ENCODE measurements at regions not wholly inside any gene's neighbourhood (a gene's known extent, or its start where the extent isn't known, plus 50 kb on each side); places are given as distances from the start of the nearest gene placed in this dataset.

DNA sequence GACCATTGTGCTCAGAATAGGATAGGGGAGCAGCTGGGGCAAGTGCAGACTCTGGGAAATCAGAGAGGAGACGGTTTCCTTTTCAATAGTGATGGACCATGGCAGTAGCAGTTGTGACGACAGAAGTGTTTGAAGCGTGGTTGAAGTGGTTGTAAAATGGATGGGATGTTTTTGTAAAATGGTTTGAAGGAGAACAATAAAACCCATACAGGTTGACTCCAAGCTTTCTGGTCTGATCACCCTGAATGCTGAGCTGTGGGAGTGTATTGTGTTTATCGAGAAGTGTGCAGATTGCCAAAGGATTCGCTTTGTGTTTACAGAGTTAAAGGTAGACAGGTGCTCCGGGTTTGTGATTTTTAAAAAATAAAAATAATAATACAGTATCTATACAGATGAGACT is 255.2 kb upstream of the SULF2 start:
- H4K20me1 ChIP-seq (ENCODE audit: insufficient read depth, low read length) = no peaks in the 10 kb centered on the region
- FAIRE-seq (no peak), DNase-seq (ENCODE audit: low spot score) (no peak), ATAC-seq (no peak)
- in situ Hi-C loops (cut with HindIII; ENCODE audit: extremely low pct_ligation_motif_present, low pct_unique_long_range_greater_than_20kb) (no loop called here), intact Hi-C loops (cut with micrococcal nuclease; ENCODE audit: unreplicated experiment) (no loop called here)
- CTCF ChIA-PET (ENCODE audit: low intra/inter-chr PET ratio, low total read pairs) = interaction anchor here (0.6 kb wide), 1 partner anchor 864 kb away, joined by 3 read pairs; no protein-coding TSS in a partner anchor
- no peak for TF ChIP-seq AKAP8 (CRISPR knock-in tag; IDR thresholded peaks at IDR 0.05)
- 0 out of 2 replicates have a peak, but pooled peaks have one; percentile 5 for TF ChIP-seq CREB1 (IDR thresholded peaks at IDR 0.05)
- no peak for TF ChIP-seq CREB1 (CRISPR knock-in tag; IDR thresholded peaks at IDR 0.05)
- H3K9ac ChIP-seq (ENCODE audit: insufficient read depth, low read depth, low read length) = no peak overlapping the region
- H3K27me3 ChIP-seq (ENCODE audit: control insufficient read depth in 1 of 2, insufficient read depth in 2 of 2, low read length in 2 of 2) = peaks cover 0 to 14% of the 10 kb centered on the region in 2 experiments; a peak in 1 of 5 replicates
- no peaks in the 10 kb centered on the region for H3K36me3 ChIP-seq (replicated peaks in 1 of 2; ENCODE audit: control insufficient read depth in 1 of 2, insufficient read depth in 2 of 2, low read length in 2 of 2)
- POLR2A ChIA-PET = no interaction called here
- no TSS peak for BruUV-seq (replicated peaks)
- WGBS (ENCODE audit: low lambda C conversion rate) = 26% methylated on average over 6 of the region's 6 CpGs
- no peak overlapping the region for H2AFZ ChIP-seq (ENCODE audit: low read length)
- H3K27ac ChIP-seq (ENCODE audit: extremely low read length, insufficient read depth, low read length) = no peak overlapping the region
- no peak overlapping the region for H3K4me3 ChIP-seq (replicated peaks in 1 of 3; ENCODE audit: insufficient read depth in 1 of 3, low read depth in 2 of 3, low read length in 3 of 3)
- no peaks in the 10 kb centered on the region for H3K79me2 ChIP-seq (ENCODE audit: insufficient read depth, low read length)
- no peak overlapping the region for H3K4me2 ChIP-seq (ENCODE audit: low read depth, low read length)
- H3K4me1 ChIP-seq (ENCODE audit: insufficient read depth, low read length) = peaks cover 11% of the 10 kb centered on the region
- H3K9me3 ChIP-seq (ENCODE audit: low read length) = no peaks in the 10 kb centered on the region

DNA sequence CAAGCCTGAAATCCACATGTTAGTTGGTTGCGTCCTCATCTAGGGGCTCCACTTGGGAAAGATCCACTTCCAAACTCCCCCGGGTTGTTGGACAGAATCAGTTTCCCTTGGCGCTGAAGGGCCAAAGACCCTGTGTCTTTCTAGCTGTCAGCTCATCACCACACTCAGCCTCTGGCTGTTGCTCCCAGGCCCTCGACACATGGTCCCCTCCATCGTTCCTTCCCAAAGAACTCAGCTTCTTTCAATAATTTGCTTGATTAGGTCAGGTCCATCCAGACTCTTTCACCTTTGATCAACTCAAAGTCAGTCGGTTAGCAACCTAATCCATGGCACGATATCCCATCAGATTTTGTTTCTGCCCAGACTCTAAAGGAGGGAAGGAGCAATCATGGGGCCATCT is 254.8 kb upstream of the SULF2 start:
- Histone ChIP-seq H3K27ac (ENCODE audit: extremely low read length, insufficient read depth, low read length) (no peak overlapping the region), H4K20me1 (ENCODE audit: insufficient read depth, low read length) (no peaks in the 10 kb centered on the region), H3K9ac (ENCODE audit: insufficient read depth, low read depth, low read length) (no peak overlapping the region), H3K9me3 (ENCODE audit: low read length) (no peaks in the 10 kb centered on the region), H3K36me3 (replicated peaks in 1 of 2; ENCODE audit: control insufficient read depth in 1 of 2, insufficient read depth in 2 of 2, low read length in 2 of 2) (no peaks in the 10 kb centered on the region), H3K4me3 (replicated peaks in 1 of 3; ENCODE audit: insufficient read depth in 1 of 3, low read depth in 2 of 3, low read length in 3 of 3) (no peak overlapping the region), H3K27me3 (ENCODE audit: control insufficient read depth in 1 of 2, insufficient read depth in 2 of 2, low read length in 2 of 2) (peaks cover 0 to 14% of the 10 kb centered on the region in 2 experiments; a peak in 1 of 5 replicates), H3K4me2 (ENCODE audit: low read depth, low read length) (no peak overlapping the region), H2AFZ (ENCODE audit: low read length) (no peak overlapping the region), H3K4me1 (ENCODE audit: insufficient read depth, low read length) (peaks cover 11% of the 10 kb centered on the region), H3K79me2 (ENCODE audit: insufficient read depth, low read length) (no peaks in the 10 kb centered on the region)
- WGBS (ENCODE audit: low lambda C conversion rate) = 61% methylated on average over 7 of the region's 7 CpGs
- no TSS peak for BruUV-seq (replicated peaks)
- POLR2A ChIA-PET = no interaction called here
- CTCF ChIA-PET (ENCODE audit: low intra/inter-chr PET ratio, low total read pairs) = interaction anchor here (0.6 kb wide), 1 partner anchor 865 kb away, joined by 3 read pairs; no protein-coding TSS in a partner anchor
- intact Hi-C loops (cut with micrococcal nuclease; ENCODE audit: unreplicated experiment) = no loop called here
- FAIRE-seq = no peak
- TF ChIP-seq ZNF543 (CRISPR knock-in tag; IDR thresholded peaks at IDR 0.05) (peak; percentile 96), ZBTB7A (CRISPR knock-in tag; IDR thresholded peaks at IDR 0.05) (no peak), ARNT2 (CRISPR knock-in tag; IDR thresholded peaks at IDR 0.05; ENCODE audit: low read depth) (no peak), ZNF780A (CRISPR knock-in tag; IDR thresholded peaks at IDR 0.05) (no peak)
- no peak for DNase-seq (ENCODE audit: low spot score)
- no peak for ATAC-seq
- in situ Hi-C loops (cut with HindIII; ENCODE audit: extremely low pct_ligation_motif_present, low pct_unique_long_range_greater_than_20kb) = no loop called here
